ENCODE measurements at regions not wholly inside any gene's neighbourhood (a gene's known extent, or its start where the extent isn't known, plus 50 kb on each side); places are given as distances from the start of the nearest gene placed in this dataset.

DNA sequence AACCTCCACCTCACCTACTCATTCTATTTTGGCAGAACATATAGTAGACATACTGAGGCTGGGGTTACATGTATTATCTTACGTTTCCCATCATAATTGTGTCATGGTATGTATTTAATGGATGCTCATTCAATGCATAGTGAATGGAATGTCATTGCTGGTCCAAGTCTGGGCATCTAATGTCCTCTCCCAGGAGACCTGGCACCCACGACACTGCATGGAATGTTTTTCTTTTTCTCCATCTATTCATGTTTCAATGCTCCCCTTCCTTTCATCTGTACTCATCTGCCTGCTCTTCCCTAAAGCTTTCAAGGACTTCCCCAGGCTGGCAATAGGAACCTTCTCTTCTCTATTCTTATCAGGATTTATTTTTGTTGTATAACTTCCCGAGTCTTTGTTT lies 50.8 kb upstream of the SLIT3 start:
- Histone ChIP-seq H3K4me1 (no peaks in the 10 kb centered on the region), H3K9me3 (ENCODE audit: low read depth) (no peaks in the 10 kb centered on the region), H4K20me1 (ENCODE audit: low read depth) (no peaks in the 10 kb centered on the region), H3K27ac (no peak overlapping the region), H3F3A (ENCODE audit: low read depth) (no peaks in the 10 kb centered on the region), H3K4me2 (no peak overlapping the region), H3K36me3 (no peaks in the 10 kb centered on the region), H2AFZ (replicated peaks) (no peak overlapping the region), H3K9ac (no peak overlapping the region), H3K79me2 (ENCODE audit: low read depth) (no peaks in the 10 kb centered on the region), H3K27me3 (no peaks in the 10 kb centered on the region), H3K4me3 (no peak overlapping the region)
- H3K4me3 Mint-ChIP-seq: no peak overlapping the region
- H3K9me3 Mint-ChIP-seq: no peaks in the 10 kb centered on the region
- DNase-seq (ENCODE audit: low spot score): no peak
- H3K27ac Mint-ChIP-seq: no peak overlapping the region
- TF ChIP-seq, protein P1, sequence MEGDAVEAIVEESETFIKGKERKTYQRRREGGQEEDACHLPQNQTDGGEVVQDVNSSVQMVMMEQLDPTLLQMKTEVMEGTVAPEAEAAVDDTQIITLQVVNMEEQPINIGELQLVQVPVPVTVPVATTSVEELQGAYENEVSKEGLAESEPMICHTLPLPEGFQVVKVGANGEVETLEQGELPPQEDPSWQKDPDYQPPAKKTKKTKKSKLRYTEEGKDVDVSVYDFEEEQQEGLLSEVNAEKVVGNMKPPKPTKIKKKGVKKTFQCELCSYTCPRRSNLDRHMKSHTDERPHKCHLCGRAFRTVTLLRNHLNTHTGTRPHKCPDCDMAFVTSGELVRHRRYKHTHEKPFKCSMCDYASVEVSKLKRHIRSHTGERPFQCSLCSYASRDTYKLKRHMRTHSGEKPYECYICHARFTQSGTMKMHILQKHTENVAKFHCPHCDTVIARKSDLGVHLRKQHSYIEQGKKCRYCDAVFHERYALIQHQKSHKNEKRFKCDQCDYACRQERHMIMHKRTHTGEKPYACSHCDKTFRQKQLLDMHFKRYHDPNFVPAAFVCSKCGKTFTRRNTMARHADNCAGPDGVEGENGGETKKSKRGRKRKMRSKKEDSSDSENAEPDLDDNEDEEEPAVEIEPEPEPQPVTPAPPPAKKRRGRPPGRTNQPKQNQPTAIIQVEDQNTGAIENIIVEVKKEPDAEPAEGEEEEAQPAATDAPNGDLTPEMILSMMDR (IDR thresholded peaks at IDR 0.05): no peak
- TF ChIP-seq EZH2 (IDR thresholded peaks at IDR 0.05) (no peak), EZH2phosphoT487 (IDR thresholded peaks at IDR 0.05) (no peak)
- no peaks in the 10 kb centered on the region for H3K4me1 Mint-ChIP-seq
- H3K27me3 Mint-ChIP-seq (ENCODE audit: insufficient read depth, low read depth): peaks cover 5% of the 10 kb centered on the region
- H3K36me3 Mint-ChIP-seq: no peaks in the 10 kb centered on the region

DNA sequence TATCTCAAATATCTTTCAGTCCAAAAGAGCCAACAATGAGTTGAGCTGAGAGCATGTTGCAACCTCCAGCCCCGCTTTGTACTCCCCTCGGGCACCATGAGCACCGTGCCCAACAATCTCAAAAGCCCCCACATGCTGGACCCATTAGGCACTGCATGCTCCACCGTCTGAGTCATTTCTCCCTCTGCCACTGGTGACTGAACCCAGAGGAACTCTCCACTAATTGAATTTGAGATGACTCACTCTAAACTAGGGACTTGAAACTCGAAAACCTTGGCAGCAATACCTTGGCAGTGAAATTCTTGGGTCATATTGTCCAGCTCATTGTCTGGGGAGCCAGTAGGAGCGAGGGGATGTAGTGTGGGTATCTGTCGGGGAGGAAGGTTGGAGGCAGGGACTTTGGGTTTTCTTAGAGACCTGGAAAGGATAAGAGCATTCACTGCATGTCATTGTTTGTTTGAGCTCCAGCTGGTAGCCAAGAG lies 49.9 kb upstream of the SLIT3 start:
- no peaks in the 10 kb centered on the region for H3K36me3 Mint-ChIP-seq
- no peaks in the 10 kb centered on the region for H3K9me3 Mint-ChIP-seq
- Histone ChIP-seq H3K4me2 (no peak overlapping the region), H3K4me1 (no peaks in the 10 kb centered on the region), H3K27me3 (no peaks in the 10 kb centered on the region), H4K20me1 (ENCODE audit: low read depth) (no peaks in the 10 kb centered on the region), H2AFZ (replicated peaks) (no peak overlapping the region), H3K79me2 (ENCODE audit: low read depth) (no peaks in the 10 kb centered on the region), H3K4me3 (no peak overlapping the region), H3K9ac (no peak overlapping the region), H3F3A (ENCODE audit: low read depth) (no peaks in the 10 kb centered on the region), H3K27ac (no peak overlapping the region), H3K36me3 (no peaks in the 10 kb centered on the region), H3K9me3 (ENCODE audit: low read depth) (no peaks in the 10 kb centered on the region)
- no peak for TF ChIP-seq EZH2 (IDR thresholded peaks at IDR 0.05)
- TF ChIP-seq, protein P1 (IDR thresholded peaks at IDR 0.05): no peak
- H3K4me1 Mint-ChIP-seq: no peaks in the 10 kb centered on the region
- H3K4me3 Mint-ChIP-seq: no peak overlapping the region
- H3K27ac Mint-ChIP-seq: peak overlapping the region; percentile 32
- H3K27me3 Mint-ChIP-seq (ENCODE audit: insufficient read depth, low read depth): peaks cover 5% of the 10 kb centered on the region
- no peak for DNase-seq (ENCODE audit: low spot score)

Data from neural progenitor cell (in vitro differentiated cells).